HG03354 (cell line): ENCODE measurements at regions not wholly inside any gene's neighbourhood (a gene's known extent, or its start where the extent isn't known, plus 50 kb on each side); places are given as distances from the start of the nearest gene placed in this dataset.

Experiments used
- ATAC-seq: cut with Tn5 transposase; IDR thresholded peaks from one replicate; pipeline ENCODE4 v1.9.1; 2021; ENCODE audit warnings: mild to moderate bottlenecking; ENCODE audit not compliant: unreplicated experiment, poor library complexity, severe bottlenecking

GRCh38 chr2:3101016-3101942 is 276.3 kb downstream of the EIPR1 start:
- ATAC-seq, result no peak

GRCh38 chr2:3100386-3100785 is 277.2 kb downstream of the EIPR1 start:
- no peak for ATAC-seq

GRCh38 chr2:3099860-3100234 is 277.8 kb downstream of the EIPR1 start:
- no peak for ATAC-seq

- ATAC-seq, result no peak
Observed at GRCh38 chr2:3099145-3099859, 278.3 kb downstream of the EIPR1 start.

GRCh38 chr2:3098231-3098630 is 279.4 kb downstream of the EIPR1 start:
- ATAC-seq, result no peak

GRCh38 chr2:3097804-3098203 is 279.8 kb downstream of the EIPR1 start:
- no peak for ATAC-seq

GRCh38 chr2:3094999-3095958 is 282.3 kb downstream of the EIPR1 start:
- no peak for ATAC-seq

- ATAC-seq, result no peak
Observed at GRCh38 chr2:3094318-3094717, 283.3 kb downstream of the EIPR1 start.

GRCh38 chr2:3091696-3092095 is 285.9 kb downstream of the EIPR1 start:
- no peak for ATAC-seq

- ATAC-seq, result no peak
Observed at GRCh38 chr2:3082705-3083104, 294.9 kb downstream of the EIPR1 start.

- ATAC-seq, result no peak
Observed at GRCh38 chr2:3079959-3080948, 297.4 kb downstream of the EIPR1 start.

- ATAC-seq, result no peak
Observed at GRCh38 chr2:3079466-3079865, 298.2 kb downstream of the EIPR1 start.

- no peak for ATAC-seq
Observed at GRCh38 chr2:3078684-3079083, 298.9 kb downstream of the EIPR1 start.

- no peak for ATAC-seq
Observed at GRCh38 chr2:3076848-3077642, 300.6 kb downstream of the EIPR1 start.

GRCh38 chr2:3075991-3076340 is 301.7 kb downstream of the EIPR1 start:
- ATAC-seq, result no peak

GRCh38 chr2:3075316-3075990 is 302.2 kb downstream of the EIPR1 start:
- ATAC-seq, result no peak

GRCh38 chr2:3073704-3074103 is 303.9 kb downstream of the EIPR1 start:
- ATAC-seq, result no peak
